Nephron (organoid): ENCODE measurements at regions not wholly inside any gene's neighbourhood (a gene's known extent, or its start where the extent isn't known, plus 50 kb on each side); places are given as distances from the start of the nearest gene placed in this dataset.

Experiments used
- H3K27ac Mint-ChIP-seq, 3 experiments: 2 replicates each; pipeline ENCODE4 v1.8.0; 2020; ENCODE audit warnings: mixed read lengths in 3 of 3, mild to moderate bottlenecking in 2 of 3, moderate library complexity in 1 of 3
- H3K27me3 Mint-ChIP-seq: 2 replicates; pipeline ENCODE4 v1.8.0; 2021; ENCODE audit warnings: low read depth, mild to moderate bottlenecking, moderate library complexity, mixed read lengths
- H3K36me3 Mint-ChIP-seq: 2 replicates; pipeline ENCODE4 v1.8.0; 2020; ENCODE audit warnings: low read depth, mixed read lengths
- H3K4me1 Mint-ChIP-seq: 2 replicates; pipeline ENCODE4 v1.8.0; 2020; ENCODE audit warnings: mixed read lengths
- H3K4me3 Mint-ChIP-seq, 3 experiments: 2 replicates each; pipeline ENCODE4 v1.8.0; 2020; ENCODE audit warnings: mild to moderate bottlenecking in 3 of 3, mixed read lengths in 3 of 3, moderate library complexity in 2 of 3
- H3K9me3 Mint-ChIP-seq: 2 replicates; pipeline ENCODE4 v1.8.0; 2020; ENCODE audit warnings: mixed read lengths
- TF ChIP-seq, protein P1 (sequence below), 3 experiments: fragments of 200-600 bp; sonication (generic); IDR thresholded peaks; one replicate each; pipeline ENCODE4 v1.5.0; 2021; ENCODE audit warnings: antibody characterized with exemption in 3 of 3; ENCODE audit not compliant: unreplicated experiment in 3 of 3

DNA sequence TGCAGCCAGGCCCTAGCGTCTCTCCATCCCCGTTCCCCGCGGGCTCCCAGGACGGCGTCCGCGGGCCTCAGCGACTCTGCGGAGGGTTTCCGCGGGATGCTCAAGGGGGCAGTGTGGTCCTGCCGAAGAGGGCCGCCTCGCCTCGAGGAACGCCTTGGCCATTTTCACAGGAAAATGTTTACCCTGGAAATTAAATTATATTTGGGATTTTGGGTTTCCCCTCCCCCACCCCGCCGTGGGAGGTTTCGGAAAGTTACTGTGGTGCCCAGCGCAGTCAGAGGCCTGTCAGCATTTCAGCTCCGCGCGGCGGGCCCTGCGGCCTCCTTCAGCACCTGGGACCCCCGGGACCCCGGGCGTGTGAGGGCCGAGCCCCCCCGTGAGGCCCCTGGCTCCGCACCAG lies 94.5 kb downstream of the PCTP start:
- H3K27me3 Mint-ChIP-seq = peaks cover 7% of the 10 kb centered on the region
- H3K27ac Mint-ChIP-seq = no peak overlapping the region
- H3K36me3 Mint-ChIP-seq = no peaks in the 10 kb centered on the region
- peak overlapping the region in 2 of 3 experiments; percentile 26 for H3K4me3 Mint-ChIP-seq
- peaks cover 16% of the 10 kb centered on the region for H3K4me1 Mint-ChIP-seq
- no peaks in the 10 kb centered on the region for H3K9me3 Mint-ChIP-seq
- TF ChIP-seq, protein P1, sequence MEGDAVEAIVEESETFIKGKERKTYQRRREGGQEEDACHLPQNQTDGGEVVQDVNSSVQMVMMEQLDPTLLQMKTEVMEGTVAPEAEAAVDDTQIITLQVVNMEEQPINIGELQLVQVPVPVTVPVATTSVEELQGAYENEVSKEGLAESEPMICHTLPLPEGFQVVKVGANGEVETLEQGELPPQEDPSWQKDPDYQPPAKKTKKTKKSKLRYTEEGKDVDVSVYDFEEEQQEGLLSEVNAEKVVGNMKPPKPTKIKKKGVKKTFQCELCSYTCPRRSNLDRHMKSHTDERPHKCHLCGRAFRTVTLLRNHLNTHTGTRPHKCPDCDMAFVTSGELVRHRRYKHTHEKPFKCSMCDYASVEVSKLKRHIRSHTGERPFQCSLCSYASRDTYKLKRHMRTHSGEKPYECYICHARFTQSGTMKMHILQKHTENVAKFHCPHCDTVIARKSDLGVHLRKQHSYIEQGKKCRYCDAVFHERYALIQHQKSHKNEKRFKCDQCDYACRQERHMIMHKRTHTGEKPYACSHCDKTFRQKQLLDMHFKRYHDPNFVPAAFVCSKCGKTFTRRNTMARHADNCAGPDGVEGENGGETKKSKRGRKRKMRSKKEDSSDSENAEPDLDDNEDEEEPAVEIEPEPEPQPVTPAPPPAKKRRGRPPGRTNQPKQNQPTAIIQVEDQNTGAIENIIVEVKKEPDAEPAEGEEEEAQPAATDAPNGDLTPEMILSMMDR (IDR thresholded peaks at IDR 0.05; ENCODE audit: unreplicated experiment in 3 of 3) = peak; percentile 72 to 85 (median 79)

DNA sequence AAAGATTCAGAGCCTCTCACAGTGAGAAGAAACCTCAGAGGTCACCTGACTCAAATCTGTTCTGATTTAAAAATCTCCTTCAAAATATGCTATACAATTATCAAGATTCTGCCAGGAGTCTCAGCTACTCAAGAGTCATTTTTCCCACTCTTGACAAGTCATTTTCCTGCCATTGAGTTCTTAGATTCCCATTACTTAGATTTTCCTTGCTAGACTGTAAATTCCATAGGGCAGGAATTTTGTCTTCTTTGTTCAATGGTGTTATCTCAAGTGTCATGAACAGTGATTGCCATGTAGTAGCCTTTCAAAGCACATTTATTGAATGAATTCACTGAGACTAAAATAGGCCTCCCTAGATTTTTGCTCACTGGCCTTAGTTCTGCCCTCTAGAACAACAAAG lies 95.9 kb downstream of the PCTP start:
- Mint-ChIP-seq H3K9me3 (no peaks in the 10 kb centered on the region), H3K27ac (no peak overlapping the region), H3K36me3 (no peaks in the 10 kb centered on the region), H3K4me1 (peaks cover 16% of the 10 kb centered on the region), H3K4me3 (no peak overlapping the region), H3K27me3 (peaks cover 7% of the 10 kb centered on the region)
- TF ChIP-seq, protein P1 (IDR thresholded peaks at IDR 0.05; ENCODE audit: unreplicated experiment in 3 of 3) = no peak

DNA sequence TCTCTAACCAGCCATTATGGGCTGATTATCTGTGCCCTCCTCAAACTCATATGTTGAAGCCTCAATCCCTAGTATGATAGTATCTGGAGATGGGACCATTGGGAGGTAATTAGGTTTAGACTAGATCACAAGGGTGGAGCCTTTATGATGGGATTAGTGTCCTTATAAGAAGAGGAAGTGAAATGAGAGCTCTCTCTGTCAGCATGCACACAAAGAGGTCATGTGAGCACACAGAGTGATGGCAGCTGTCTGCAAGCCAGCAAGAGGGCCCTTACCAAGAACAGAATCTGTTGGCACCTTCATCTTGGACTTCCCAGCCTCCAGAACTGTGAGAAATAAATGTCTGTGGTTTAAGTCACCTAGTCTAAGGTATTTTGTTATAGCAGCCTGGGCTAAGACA lies 101.9 kb downstream of the PCTP start:
- no peaks in the 10 kb centered on the region for H3K36me3 Mint-ChIP-seq
- H3K9me3 Mint-ChIP-seq = no peaks in the 10 kb centered on the region
- no peaks in the 10 kb centered on the region for H3K4me1 Mint-ChIP-seq
- TF ChIP-seq, protein P1 (IDR thresholded peaks at IDR 0.05; ENCODE audit: unreplicated experiment in 3 of 3) = no peak
- H3K27me3 Mint-ChIP-seq = no peaks in the 10 kb centered on the region
- H3K27ac Mint-ChIP-seq = no peak overlapping the region
- H3K4me3 Mint-ChIP-seq = no peak overlapping the region

DNA sequence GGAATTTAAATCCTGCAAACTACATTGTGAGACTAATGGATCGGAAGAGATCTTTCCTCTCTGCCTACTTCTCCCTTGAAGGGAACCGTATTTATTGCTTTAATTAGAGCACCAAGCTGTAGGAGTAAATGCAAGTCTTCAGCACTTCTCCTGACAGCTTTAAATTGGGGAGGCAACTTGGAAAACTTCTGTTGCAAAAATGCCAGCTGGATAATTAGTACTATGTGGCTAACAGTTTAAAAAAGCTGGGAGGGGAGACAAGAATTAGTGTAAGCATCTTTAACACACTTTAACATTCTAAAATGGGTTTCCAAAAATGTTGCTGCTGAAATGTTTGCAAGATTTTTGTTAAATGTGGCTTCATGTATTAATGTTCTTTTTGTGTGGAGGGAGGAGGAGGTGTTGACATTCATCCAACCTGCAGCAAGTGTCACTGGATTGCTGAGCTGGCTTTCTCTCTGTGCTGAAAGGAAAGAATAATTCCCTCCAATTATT lies 108.5 kb downstream of the PCTP start:
- TF ChIP-seq, protein P1 (IDR thresholded peaks at IDR 0.05; ENCODE audit: unreplicated experiment in 3 of 3) = no peak
- Mint-ChIP-seq H3K27ac (peak overlapping the region; percentile 16 to 91 (median 78)), H3K36me3 (no peaks in the 10 kb centered on the region)

DNA sequence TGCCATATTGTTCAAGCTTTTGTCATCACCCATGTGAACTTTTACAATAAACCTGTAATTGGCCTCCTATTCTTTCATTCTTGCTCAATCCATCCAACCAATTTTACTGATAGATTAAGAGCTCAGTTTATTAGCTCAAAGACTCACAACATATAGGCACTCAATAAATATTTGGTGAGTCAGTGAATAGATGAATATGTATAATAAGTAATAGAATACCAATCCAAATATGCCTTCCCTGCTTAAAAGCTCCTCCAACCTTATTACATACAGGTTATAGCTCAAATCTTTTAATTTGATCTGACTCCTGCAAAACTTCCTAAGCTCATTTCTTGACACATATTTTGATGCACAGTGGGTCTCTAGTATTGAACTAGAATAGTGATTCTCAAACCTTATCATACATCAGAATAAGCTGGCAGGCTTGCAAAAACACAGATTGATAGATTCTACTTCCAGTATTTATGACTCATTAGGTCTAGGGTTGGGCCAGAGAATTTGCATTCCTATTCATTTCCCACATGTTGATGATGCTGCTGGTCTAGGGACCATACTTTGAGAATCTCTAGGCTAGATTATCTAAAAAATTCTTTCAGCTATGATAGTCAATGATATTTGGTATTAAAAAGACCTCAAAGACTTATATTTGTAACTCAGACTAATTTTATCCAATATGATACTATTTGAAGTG lies 114.4 kb downstream of the PCTP start:
- Mint-ChIP-seq H3K36me3 (no peaks in the 10 kb centered on the region), H3K9me3 (peaks cover 14% of the 10 kb centered on the region), H3K4me3 (no peak overlapping the region), H3K4me1 (peaks cover 6% of the 10 kb centered on the region), H3K27ac (no peak overlapping the region), H3K27me3 (no peaks in the 10 kb centered on the region)
- TF ChIP-seq, protein P1 (IDR thresholded peaks at IDR 0.05; ENCODE audit: unreplicated experiment in 3 of 3) = no peak

More for the DNA sequence above, 108.5 kb downstream of the PCTP start:
- Mint-ChIP-seq H3K4me1 (peaks cover 15% of the 10 kb centered on the region), H3K4me3 (peak overlapping the region in 2 of 3 experiments; percentile 33 to 42), H3K9me3 (no peaks in the 10 kb centered on the region), H3K27me3 (no peaks in the 10 kb centered on the region)

DNA sequence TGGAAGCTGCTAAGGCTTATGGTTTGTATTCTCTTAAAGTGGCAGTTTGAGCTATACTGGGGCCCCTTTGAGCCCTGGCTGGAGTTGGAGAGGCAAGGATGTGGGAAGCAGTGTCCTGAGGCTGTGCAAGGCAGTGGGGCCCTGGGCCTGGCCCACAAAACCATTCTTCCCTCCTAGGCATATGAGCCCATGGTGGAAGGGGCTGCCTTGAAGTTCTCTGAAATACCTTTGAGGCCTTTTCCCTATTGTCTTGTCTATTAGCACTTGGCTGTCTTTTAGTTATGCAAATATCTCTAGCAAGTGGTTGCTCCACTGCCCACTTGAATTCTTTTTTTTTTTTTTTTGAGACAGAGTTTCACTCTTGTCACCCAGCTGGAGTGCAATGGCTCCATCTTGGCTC lies 119.2 kb downstream of the PCTP start:
- H3K27ac Mint-ChIP-seq = no peak overlapping the region
- H3K9me3 Mint-ChIP-seq = peaks cover 14% of the 10 kb centered on the region
- no peaks in the 10 kb centered on the region for H3K4me1 Mint-ChIP-seq
- H3K27me3 Mint-ChIP-seq = no peaks in the 10 kb centered on the region
- no peaks in the 10 kb centered on the region for H3K36me3 Mint-ChIP-seq
- no peak overlapping the region for H3K4me3 Mint-ChIP-seq
- TF ChIP-seq, protein P1 (IDR thresholded peaks at IDR 0.05; ENCODE audit: unreplicated experiment in 3 of 3) = no peak
